WTC11 (cell line): ENCODE measurements at regions not wholly inside any gene's neighbourhood (a gene's known extent, or its start where the extent isn't known, plus 50 kb on each side); places are given as distances from the start of the nearest gene placed in this dataset.

Source experiments
- ATAC-seq: fragments of 200-7000 bp; cut with Tn5 transposase; 2 replicates; pipeline ENCODE4 v1.10.0; 2021; ENCODE audit warnings: mild to moderate bottlenecking, moderate library complexity
- CTCF ChIA-PET: fragments of 300-600 bp; sonication (Branson Sonifier 250); formaldehyde crosslinking; loops from one replicate; lab custom pipeline; 2021; ENCODE audit warnings: antibody characterized with exemption; lab: Charles Lee
- POLR2A ChIA-PET: fragments of 350-600 bp; sonication (Branson Sonifier 250); formaldehyde crosslinking; loops from one replicate; lab custom pipeline; 2021; ENCODE audit warnings: antibody characterized with exemption; lab: Charles Lee
- DNase-seq: peaks from one replicate; pipeline ENCODE4 v3.0.0; 2021; ENCODE audit warnings: low spot score
- H3K27ac Mint-ChIP-seq: 2 replicates; pipeline ENCODE4 v1.8.0; 2021; ENCODE audit warnings: mixed read lengths
- H3K27me3 Mint-ChIP-seq: 2 replicates; pipeline ENCODE4 v1.8.0; 2021; ENCODE audit warnings: low read depth, mild to moderate bottlenecking, moderate library complexity, mixed read lengths
- H3K36me3 Mint-ChIP-seq: 2 replicates; pipeline ENCODE4 v1.8.0; 2021; ENCODE audit warnings: mixed read lengths
- H3K4me1 Mint-ChIP-seq: 2 replicates; pipeline ENCODE4 v1.8.0; 2022; ENCODE audit warnings: mixed read lengths
- H3K4me3 Mint-ChIP-seq: 2 replicates; pipeline ENCODE4 v1.8.0; 2021; ENCODE audit warnings: mild to moderate bottlenecking, moderate library complexity, mixed read lengths
- H3K9me3 Mint-ChIP-seq: 2 replicates; pipeline ENCODE4 v1.8.0; 2021; ENCODE audit warnings: mixed read lengths
- CDX4 ChIP-seq: fragments of 250-450 bp; sonication (Bioruptor Pico); IDR thresholded peaks from 2 replicates; pipeline ENCODE4 v1.9.0; 2021; ENCODE audit warnings: moderate library complexity, mild to moderate bottlenecking, inconsistent platforms, borderline replicate concordance
- CREM ChIP-seq: sonication (generic); formaldehyde crosslinking; IDR thresholded peaks from 2 replicates; pipeline ENCODE4 v1.8.1; 2022; ENCODE audit warnings: mild to moderate bottlenecking, missing genetic modification reagents, moderate library complexity
- GABPB1 ChIP-seq: sonication (generic); formaldehyde crosslinking; IDR thresholded peaks from 2 replicates; pipeline ENCODE4 v1.8.1; 2023; ENCODE audit warnings: mild to moderate bottlenecking, missing genetic modification reagents
- GRHL2 ChIP-seq: fragments of 250-450 bp; sonication (Bioruptor Pico); IDR thresholded peaks from 2 replicates; pipeline ENCODE4 v1.8.0; 2022; ENCODE audit warnings: mild to moderate bottlenecking, moderate library complexity; ENCODE audit not compliant: insufficient replicate concordance, severe bottlenecking
- HMGA2 ChIP-seq: fragments of 250-450 bp; sonication (Bioruptor Pico); IDR thresholded peaks from 2 replicates; pipeline ENCODE4 v1.4.0; 2021; ENCODE audit warnings: mild to moderate bottlenecking, moderate library complexity
- MYBL2 ChIP-seq: sonication (generic); formaldehyde crosslinking; IDR thresholded peaks from 2 replicates; pipeline ENCODE4 v1.8.1; 2023; ENCODE audit warnings: mild to moderate bottlenecking, moderate library complexity, missing genetic modification reagents
- OVOL2 ChIP-seq: fragments of 250-450 bp; sonication (Bioruptor Pico); IDR thresholded peaks from 2 replicates; pipeline ENCODE4 v1.9.0; 2021; ENCODE audit warnings: mild to moderate bottlenecking, borderline replicate concordance
- PRDM15 ChIP-seq: sonication (generic); formaldehyde crosslinking; IDR thresholded peaks from 2 replicates; pipeline ENCODE4 v1.8.0; 2022; ENCODE audit warnings: missing genetic modification reagents
- RORB ChIP-seq: fragments of 250-450 bp; sonication (Bioruptor Pico); IDR thresholded peaks from 2 replicates; pipeline ENCODE4 v1.9.0; 2021; ENCODE audit warnings: mild to moderate bottlenecking
- SP1 ChIP-seq: sonication (generic); formaldehyde crosslinking; conservative IDR thresholded peaks from 2 replicates; pipeline ENCODE4 v1.8.1; 2022; ENCODE audit warnings: missing genetic modification reagents
- TEAD1 ChIP-seq: sonication (generic); formaldehyde crosslinking; IDR thresholded peaks from 2 replicates; pipeline ENCODE4 v1.8.0; 2022; ENCODE audit warnings: mild to moderate bottlenecking, missing genetic modification reagents
- USF1 ChIP-seq: sonication (generic); formaldehyde crosslinking; IDR thresholded peaks from 2 replicates; pipeline ENCODE4 v1.8.0; 2022; ENCODE audit warnings: mild to moderate bottlenecking, missing genetic modification reagents
- ZNF121 ChIP-seq: sonication (generic); formaldehyde crosslinking; IDR thresholded peaks from 2 replicates; pipeline ENCODE4 v1.8.0; 2023; ENCODE audit warnings: missing genetic modification reagents
- ZNF232 ChIP-seq: sonication (generic); formaldehyde crosslinking; IDR thresholded peaks from 2 replicates; pipeline ENCODE4 v1.8.0; 2022; ENCODE audit warnings: mild to moderate bottlenecking, missing genetic modification reagents
- ZNF532 ChIP-seq: fragments of 250-450 bp; sonication (Bioruptor Pico); IDR thresholded peaks from 2 replicates; pipeline ENCODE4 v1.9.0; 2021; ENCODE audit warnings: mild to moderate bottlenecking, borderline replicate concordance
- TF ChIP-seq, protein P1 (sequence below): sonication (generic); formaldehyde crosslinking; IDR thresholded peaks from 2 replicates; pipeline ENCODE4 v1.8.1; 2022; ENCODE audit warnings: mild to moderate bottlenecking, moderate library complexity, missing genetic modification reagents

DNA sequence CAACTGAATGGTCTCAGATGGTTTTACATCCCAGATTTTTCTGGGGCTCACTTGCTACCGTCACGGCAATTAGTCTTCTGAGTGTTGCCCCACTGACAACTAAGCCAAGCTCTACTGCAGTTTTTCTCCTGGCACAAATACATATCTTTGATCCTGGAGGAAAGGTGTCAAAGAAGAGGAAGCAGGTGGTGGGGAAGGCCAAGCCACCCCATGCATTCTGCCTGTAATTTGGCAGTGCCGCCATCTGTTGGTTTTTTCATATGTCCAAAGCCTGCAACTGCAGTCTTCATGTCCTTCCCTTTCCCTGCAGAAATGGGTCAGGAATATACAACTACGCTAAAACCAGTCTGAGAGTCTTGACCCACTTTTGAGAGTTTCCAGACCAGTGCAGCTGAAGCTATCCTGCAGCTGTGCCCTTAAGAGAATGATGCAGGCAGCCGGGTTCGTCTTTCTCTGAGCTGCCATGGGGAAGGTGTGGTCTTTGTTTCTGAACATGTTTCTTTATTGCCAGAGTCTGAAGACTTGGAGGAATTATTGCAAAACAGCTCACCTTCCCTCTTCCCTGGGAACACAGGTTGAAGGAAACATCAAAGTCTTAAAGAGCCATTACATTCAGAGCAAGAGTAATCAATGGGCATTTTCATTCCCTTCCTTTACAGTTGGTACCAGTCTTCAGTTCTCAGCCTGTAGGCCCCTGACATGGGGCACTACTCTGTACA lies 71.8 kb upstream of the ATL2 start:
- ATAC-seq (no peak), DNase-seq (no peak)
- POLR2A ChIA-PET, result no interaction called here
- H3K4me1 Mint-ChIP-seq, result peaks cover 35% of the 10 kb centered on the region
- TF ChIP-seq OVOL2 (CRISPR knock-in tag) (no peak), CDX4 (CRISPR knock-in tag) (no peak), SP1 (CRISPR knock-in tag) (no peak)
- H3K27ac Mint-ChIP-seq, result no peak overlapping the region
- peaks cover 21% of the 10 kb centered on the region for H3K27me3 Mint-ChIP-seq
- H3K9me3 Mint-ChIP-seq, result no peaks in the 10 kb centered on the region
- no peaks in the 10 kb centered on the region for H3K36me3 Mint-ChIP-seq
- H3K4me3 Mint-ChIP-seq, result no peak overlapping the region
- CTCF ChIA-PET, result interaction anchor here (1.2 to 1.7 kb wide), 3 partner anchors 16 to 132 kb away, joined by 3 to 6 read pairs (median 5); no protein-coding TSS in a partner anchor

GRCh38 chr2:38446906-38447561 lies 70.0 kb upstream of the ATL2 start:
- Mint-ChIP-seq H3K36me3 (no peaks in the 10 kb centered on the region), H3K27me3 (peaks cover 25% of the 10 kb centered on the region), H3K9me3 (no peaks in the 10 kb centered on the region), H3K4me3 (no peak overlapping the region), H3K27ac (no peak overlapping the region), H3K4me1 (peaks cover 48% of the 10 kb centered on the region)
- ATAC-seq (no peak), DNase-seq (no peak)
- POLR2A ChIA-PET, result no interaction called here
- TF ChIP-seq GABPB1 (no peak), USF1 (CRISPR knock-in tag) (no peak), GRHL2 (CRISPR knock-in tag) (no peak), CDX4 (CRISPR knock-in tag) (no peak), ZNF121 (CRISPR knock-in tag) (no peak), PRDM15 (CRISPR knock-in tag) (no peak), HMGA2 (CRISPR knock-in tag) (no peak), ZNF532 (no peak), TEAD1 (CRISPR knock-in tag) (no peak), ZNF232 (CRISPR knock-in tag) (no peak), MYBL2 (no peak), CREM (CRISPR knock-in tag) (no peak), RORB (CRISPR knock-in tag) (no peak)
- TF ChIP-seq, protein P1, sequence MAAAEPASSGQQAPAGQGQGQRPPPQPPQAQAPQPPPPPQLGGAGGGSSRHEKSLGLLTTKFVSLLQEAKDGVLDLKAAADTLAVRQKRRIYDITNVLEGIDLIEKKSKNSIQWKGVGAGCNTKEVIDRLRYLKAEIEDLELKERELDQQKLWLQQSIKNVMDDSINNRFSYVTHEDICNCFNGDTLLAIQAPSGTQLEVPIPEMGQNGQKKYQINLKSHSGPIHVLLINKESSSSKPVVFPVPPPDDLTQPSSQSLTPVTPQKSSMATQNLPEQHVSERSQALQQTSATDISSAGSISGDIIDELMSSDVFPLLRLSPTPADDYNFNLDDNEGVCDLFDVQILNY (CRISPR knock-in tag), result no peak
- CTCF ChIA-PET, result interaction anchor here (0.7 to 2.3 kb wide), 6 partner anchors 16 to 147 kb away, joined by 3 to 15 read pairs (median 4); no protein-coding TSS in a partner anchor
